ENCODE measurements at regions not wholly inside any gene's neighbourhood (a gene's known extent, or its start where the extent isn't known, plus 50 kb on each side); places are given as distances from the start of the nearest gene placed in this dataset.
"Not testable (repeated sequence)": the region's sequence is repeated elsewhere in the genome, so short reads cannot be mapped to it uniquely, and the experiment has no call there.

DNA sequence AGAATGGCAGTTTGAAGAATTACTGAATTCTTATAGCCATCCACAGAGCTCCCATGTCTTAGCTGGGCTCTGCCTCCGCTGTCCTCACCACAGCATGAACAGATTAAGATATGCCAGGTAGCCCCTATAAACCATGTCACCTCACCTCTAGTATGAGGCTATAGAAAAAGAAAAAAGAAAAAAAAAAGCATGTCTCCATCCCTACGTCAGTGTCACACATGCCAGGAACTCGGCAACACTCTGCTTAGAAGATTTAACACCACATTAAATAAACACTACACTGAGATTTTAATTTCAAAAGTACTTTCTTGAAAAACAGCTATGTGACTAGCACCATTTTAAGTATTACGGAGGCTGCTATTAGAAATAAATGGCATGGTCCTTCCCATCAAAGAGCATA lies 149.4 kb downstream of the CAPZA3 start:
- TF ChIP-seq, protein P1, sequence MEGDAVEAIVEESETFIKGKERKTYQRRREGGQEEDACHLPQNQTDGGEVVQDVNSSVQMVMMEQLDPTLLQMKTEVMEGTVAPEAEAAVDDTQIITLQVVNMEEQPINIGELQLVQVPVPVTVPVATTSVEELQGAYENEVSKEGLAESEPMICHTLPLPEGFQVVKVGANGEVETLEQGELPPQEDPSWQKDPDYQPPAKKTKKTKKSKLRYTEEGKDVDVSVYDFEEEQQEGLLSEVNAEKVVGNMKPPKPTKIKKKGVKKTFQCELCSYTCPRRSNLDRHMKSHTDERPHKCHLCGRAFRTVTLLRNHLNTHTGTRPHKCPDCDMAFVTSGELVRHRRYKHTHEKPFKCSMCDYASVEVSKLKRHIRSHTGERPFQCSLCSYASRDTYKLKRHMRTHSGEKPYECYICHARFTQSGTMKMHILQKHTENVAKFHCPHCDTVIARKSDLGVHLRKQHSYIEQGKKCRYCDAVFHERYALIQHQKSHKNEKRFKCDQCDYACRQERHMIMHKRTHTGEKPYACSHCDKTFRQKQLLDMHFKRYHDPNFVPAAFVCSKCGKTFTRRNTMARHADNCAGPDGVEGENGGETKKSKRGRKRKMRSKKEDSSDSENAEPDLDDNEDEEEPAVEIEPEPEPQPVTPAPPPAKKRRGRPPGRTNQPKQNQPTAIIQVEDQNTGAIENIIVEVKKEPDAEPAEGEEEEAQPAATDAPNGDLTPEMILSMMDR (IDR thresholded peaks at IDR 0.05): no peak
- TF ChIP-seq ZFX (IDR thresholded peaks at IDR 0.05; ENCODE audit: borderline replicate concordance): no peak
- no peak overlapping the region for H3K27ac ChIP-seq

GRCh38 chr12:18888047-18888446 lies 150.1 kb downstream of the CAPZA3 start:
- TF ChIP-seq, protein P1 (IDR thresholded peaks at IDR 0.05): no peak
- TF ChIP-seq ZFX (IDR thresholded peaks at IDR 0.05; ENCODE audit: borderline replicate concordance): no peak
- H3K27ac ChIP-seq: no peak overlapping the region

DNA sequence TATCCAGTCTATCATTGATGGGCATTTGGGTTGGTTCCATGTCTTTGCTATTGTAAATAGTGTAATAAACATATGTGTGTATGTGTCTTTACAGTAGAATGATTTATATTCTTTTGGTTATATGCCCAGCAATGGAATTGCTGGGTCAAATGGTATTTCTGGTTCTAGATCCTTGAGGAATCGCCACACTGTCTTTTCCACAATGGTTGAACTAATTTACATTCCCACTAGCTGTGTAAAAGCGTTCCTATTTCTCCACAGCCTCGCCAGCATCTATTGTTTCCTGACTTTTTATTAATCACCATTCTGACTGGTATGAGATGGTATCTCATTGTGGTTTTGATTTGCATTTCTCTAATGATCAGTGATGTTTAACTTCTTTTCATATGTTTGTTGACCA lies 152.7 kb downstream of the CAPZA3 start:
- not testable (repeated sequence) for H3K27ac ChIP-seq

GRCh38 chr12:18895540-18895939 lies 157.6 kb downstream of the CAPZA3 start:
- no peak overlapping the region for H3K27ac ChIP-seq
- TF ChIP-seq ZFX (IDR thresholded peaks at IDR 0.05; ENCODE audit: borderline replicate concordance): no peak
- TF ChIP-seq, protein P1 (IDR thresholded peaks at IDR 0.05): no peak

DNA sequence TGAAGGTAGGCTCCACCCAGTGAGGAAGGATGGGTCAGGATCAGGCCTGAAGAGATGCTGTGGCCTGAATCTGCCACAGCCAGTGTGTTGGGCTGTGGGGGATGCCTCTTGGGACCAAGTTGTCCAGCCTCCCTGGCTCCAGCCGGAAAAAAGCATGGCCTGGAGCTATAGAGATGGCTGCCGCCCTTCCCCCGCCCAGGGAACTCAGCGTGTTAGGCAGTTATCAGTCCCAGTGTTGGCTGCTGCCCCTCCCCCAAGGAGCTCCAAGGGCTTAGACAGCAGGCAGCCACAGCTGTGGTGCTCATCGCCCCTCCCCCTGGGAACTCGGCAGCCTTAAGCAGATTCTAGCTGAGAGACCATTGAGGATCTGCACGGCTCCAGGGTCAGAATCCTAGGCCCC lies 158.0 kb downstream of the CAPZA3 start:
- H3K27ac ChIP-seq: no peak overlapping the region
- TF ChIP-seq ZFX (IDR thresholded peaks at IDR 0.05; ENCODE audit: borderline replicate concordance): no peak
- TF ChIP-seq, protein P1 (IDR thresholded peaks at IDR 0.05): no peak

- H3K27ac ChIP-seq: no peak overlapping the region
- TF ChIP-seq, protein P1 (IDR thresholded peaks at IDR 0.05): no peak
- TF ChIP-seq ZFX (IDR thresholded peaks at IDR 0.05; ENCODE audit: borderline replicate concordance): no peak
These were observed 159.9 kb downstream of the CAPZA3 start for GRCh38 chr12:18897823-18898222.

DNA sequence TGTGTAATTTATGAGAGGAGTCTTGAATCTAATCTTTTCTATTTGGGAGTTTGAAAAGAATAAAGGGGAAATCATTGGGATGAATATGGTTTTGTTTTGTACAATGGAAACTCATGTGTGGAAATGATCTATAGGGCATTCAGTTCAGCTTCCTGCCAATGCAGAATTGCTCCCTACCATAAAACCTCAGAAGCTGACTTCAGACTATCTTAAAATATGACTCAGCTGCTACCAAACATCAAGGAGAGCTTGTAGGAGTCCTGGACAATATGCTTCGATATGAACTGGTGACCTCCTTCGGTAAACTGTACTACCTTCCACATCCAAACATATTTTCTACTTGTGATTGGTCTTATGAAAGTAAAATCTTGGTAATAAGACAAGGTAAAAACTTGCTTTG lies 160.6 kb downstream of the CAPZA3 start:
- no peak for TF ChIP-seq ZFX (IDR thresholded peaks at IDR 0.05; ENCODE audit: borderline replicate concordance)
- TF ChIP-seq, protein P1 (IDR thresholded peaks at IDR 0.05): no peak
- no peak overlapping the region for H3K27ac ChIP-seq

- TF ChIP-seq ZFX (IDR thresholded peaks at IDR 0.05; ENCODE audit: borderline replicate concordance): no peak
- TF ChIP-seq, protein P1 (IDR thresholded peaks at IDR 0.05): no peak
- no peak overlapping the region for H3K27ac ChIP-seq
These were observed 161.2 kb downstream of the CAPZA3 start for GRCh38 chr12:18899162-18899561.
